Aorta (tissue), 5 donors: ENCODE measurements at regions not wholly inside any gene's neighbourhood (a gene's known extent, or its start where the extent isn't known, plus 50 kb on each side); places are given as distances from the start of the nearest gene placed in this dataset.
"Not testable (repeated sequence)": the region's sequence is repeated elsewhere in the genome, so short reads cannot be mapped to it uniquely, and the experiment has no call there.

Source experiments
- ATAC-seq: fragments of 200-7000 bp; cut with Tn5 transposase; one replicate; pipeline ENCODE4 v1.9.1; 2022; ENCODE audit warnings: moderate library complexity; ENCODE audit not compliant: low FRiP score
- DNase-seq, 2 donors: peaks; one replicate each; pipeline ENCODE4 v3.0.0-alpha.2; 2020
- H3K27ac ChIP-seq, 2 donors: one replicate each; pipeline ENCODE4 v1.5.1; 2013; ENCODE audit warnings: low read length in 2 of 2, mild to moderate bottlenecking in 2 of 2, moderate library complexity in 2 of 2, control low read depth in 1 of 2, inconsistent platforms in 1 of 2, low read depth in 1 of 2
- H3K27me3 ChIP-seq, 2 donors: one replicate each; pipeline ENCODE4 v1.6.1; 2013; ENCODE audit warnings: control low read depth in 1 of 2, low read length in 1 of 2, mild to moderate bottlenecking in 1 of 2, moderate library complexity in 1 of 2; ENCODE audit not compliant: insufficient read depth in 2 of 2, control insufficient read depth in 1 of 2
- H3K36me3 ChIP-seq, 2 donors: one replicate each; pipeline ENCODE4 v1.6.1; 2013; ENCODE audit warnings: control low read depth in 1 of 2, low read length in 1 of 2, mild to moderate bottlenecking in 1 of 2; ENCODE audit not compliant: insufficient read depth in 2 of 2, control insufficient read depth in 1 of 2
- H3K4me1 ChIP-seq, 2 donors: one replicate each; pipeline ENCODE4 v1.6.1; 2013; ENCODE audit warnings: low read length in 2 of 2, control low read depth in 1 of 2, mild to moderate bottlenecking in 1 of 2, moderate library complexity in 1 of 2; ENCODE audit not compliant: insufficient read depth in 2 of 2, control insufficient read depth in 1 of 2
- H3K4me3 ChIP-seq, 2 donors: one replicate each; pipeline ENCODE4 v1.5.1; 2013; ENCODE audit warnings: low read length in 2 of 2, control low read depth in 1 of 2, mild to moderate bottlenecking in 1 of 2
- H3K9me3 ChIP-seq: one replicate; pipeline ENCODE4 v1.6.1; 2013; ENCODE audit warnings: mild to moderate bottlenecking, low read length; ENCODE audit not compliant: control insufficient read depth
- WGBS, 2 donors: extraction: QIAGEN DNeasy Blood & Tissue Kit; methylation state at CpG; one replicate each; pipeline ENCODE4 v1.1.7; 2013; 5-methylcytosine and 5-hydroxymethylcytosine counted together
- intact Hi-C, 2 donors: fragments of 100-400 bp; cut with DNase I; formaldehyde crosslinking; loops; one replicate each; pipeline versions ENCODE4 v1.14.2 to v1.15.0; 2022
- donor health status: healthy with polysubstance abuse.
- donor health status: Bipolar disorder and iron deficiency.
- donor health status: DM: no; HTN: no; CAD: no.
- donor health status: DM: no; HTN: no; CAD: no.
- donor health status: DM: yes; HTN: yes; CAD: no.

GRCh38 chr10:55943403-55943802, 417.7 kb downstream of the ZWINT start:
- no peak for ATAC-seq
- Histone ChIP-seq H3K27ac (no peak overlapping the region), H3K4me1 (no peaks in the 10 kb centered on the region), H3K27me3 (no peaks in the 10 kb centered on the region), H3K9me3 (peaks cover 1% of the 10 kb centered on the region), H3K4me3 (no peak overlapping the region), H3K36me3 (no peaks in the 10 kb centered on the region)
- no peak for DNase-seq
- intact Hi-C loops, result no loop called here
- WGBS, 2 donors, result 88 to 91% methylated on average over 3 of the region's 3 CpGs

GRCh38 chr10:55929291-55929690, 431.8 kb downstream of the ZWINT start:
- Histone ChIP-seq H3K27ac (no peak overlapping the region), H3K27me3 (no peaks in the 10 kb centered on the region), H3K36me3 (no peaks in the 10 kb centered on the region), H3K4me3 (no peak overlapping the region), H3K4me1 (no peaks in the 10 kb centered on the region), H3K9me3 (no peaks in the 10 kb centered on the region)
- no peak for DNase-seq
- 75 to 83% methylated on average over 1 of the region's 1 CpG for WGBS, 2 donors
- ATAC-seq, result no peak
- intact Hi-C loops, result no loop called here

GRCh38 chr10:55899472-55900147, 461.4 kb downstream of the ZWINT start:
- ATAC-seq, result not testable (repeated sequence)
- WGBS, 2 donors, result 71 to 76% methylated on average over 19 to 25 of the region's 25 CpGs

GRCh38 chr10:55897490-55897921, 463.6 kb downstream of the ZWINT start:
- DNase-seq (no peak), ATAC-seq (no peak)
- Histone ChIP-seq H3K4me1 (no peaks in the 10 kb centered on the region), H3K36me3 (no peaks in the 10 kb centered on the region), H3K4me3 (no peak overlapping the region), H3K27me3 (no peaks in the 10 kb centered on the region), H3K27ac (no peak overlapping the region), H3K9me3 (no peaks in the 10 kb centered on the region)
- 39 to 46% methylated on average over 3 of the region's 3 CpGs for WGBS, 2 donors
- intact Hi-C loops, result no loop called here

More at GRCh38 chr10:55899472-55900147, 461.4 kb downstream of the ZWINT start:
- DNase-seq, H3K4me1 ChIP-seq, intact Hi-C loops, H3K36me3 ChIP-seq, H3K27me3 ChIP-seq, H3K9me3 ChIP-seq, H3K4me3 ChIP-seq, H3K27ac ChIP-seq: not testable (repeated sequence)

GRCh38 chr10:55892276-55892675, 468.8 kb downstream of the ZWINT start:
- Histone ChIP-seq H3K4me3 (no peak overlapping the region), H3K9me3 (no peaks in the 10 kb centered on the region), H3K27me3 (no peaks in the 10 kb centered on the region), H3K27ac (no peak overlapping the region), H3K36me3 (no peaks in the 10 kb centered on the region), H3K4me1 (no peaks in the 10 kb centered on the region)
- DNase-seq, result no peak
- ATAC-seq, result no peak
- 66 to 76% methylated on average over 1 of the region's 1 CpG for WGBS, 2 donors
- intact Hi-C loops, result no loop called here

GRCh38 chr10:55881588-55881987, 479.5 kb downstream of the ZWINT start:
- H3K4me1 ChIP-seq, result no peaks in the 10 kb centered on the region
- DNase-seq (no peak), ATAC-seq (no peak)
- no peaks in the 10 kb centered on the region for H3K27me3 ChIP-seq
- H3K9me3 ChIP-seq, result peaks cover 2% of the 10 kb centered on the region
- H3K4me3 ChIP-seq, result no peak overlapping the region
- H3K27ac ChIP-seq, result no peak overlapping the region
- H3K36me3 ChIP-seq, result no peaks in the 10 kb centered on the region
- intact Hi-C loops, result no loop called here

GRCh38 chr10:55873485-55873884, 487.6 kb downstream of the ZWINT start:
- H3K36me3 ChIP-seq, result no peaks in the 10 kb centered on the region
- no peaks in the 10 kb centered on the region for H3K9me3 ChIP-seq
- H3K4me1 ChIP-seq, result no peaks in the 10 kb centered on the region
- no peak for ATAC-seq
- intact Hi-C loops, result no loop called here
- H3K27ac ChIP-seq, result no peak overlapping the region
- DNase-seq, result no peak
- 46 to 53% methylated on average over 2 of the region's 2 CpGs for WGBS, 2 donors
- H3K4me3 ChIP-seq, result no peak overlapping the region
- H3K27me3 ChIP-seq, result no peaks in the 10 kb centered on the region

- Histone ChIP-seq H3K27me3 (no peaks in the 10 kb centered on the region), H3K4me3 (no peak overlapping the region), H3K9me3 (no peaks in the 10 kb centered on the region), H3K36me3 (no peaks in the 10 kb centered on the region), H3K4me1 (no peaks in the 10 kb centered on the region), H3K27ac (no peak overlapping the region)
- WGBS, 2 donors, result 54 to 62% methylated on average over 1 of the region's 1 CpG
- no peak for ATAC-seq
- no peak for DNase-seq
- intact Hi-C loops, result no loop called here
Observed at GRCh38 chr10:55870186-55870585, 490.9 kb downstream of the ZWINT start.

- no peak overlapping the region for H3K27ac ChIP-seq
- 28 to 42% methylated on average over 1 of the region's 1 CpG for WGBS, 2 donors
- no peak for DNase-seq
- H3K4me1 ChIP-seq, result no peaks in the 10 kb centered on the region
- intact Hi-C loops, result no loop called here
- no peak overlapping the region for H3K4me3 ChIP-seq
- no peaks in the 10 kb centered on the region for H3K36me3 ChIP-seq
- no peak for ATAC-seq
- no peaks in the 10 kb centered on the region for H3K27me3 ChIP-seq
- H3K9me3 ChIP-seq, result no peaks in the 10 kb centered on the region
Observed at GRCh38 chr10:55867848-55868247, 493.2 kb downstream of the ZWINT start.
